H1 (cell line): ENCODE measurements at regions not wholly inside any gene's neighbourhood (a gene's known extent, or its start where the extent isn't known, plus 50 kb on each side); places are given as distances from the start of the nearest gene placed in this dataset.

Experiments used
- CTCF ChIA-PET: fragments of 300-600 bp; sonication (Branson Sonifier 250); formaldehyde crosslinking; loops from one replicate; lab custom pipeline; 2021; ENCODE audit not compliant: partially characterized antibody; lab: Charles Lee
- POLR2A ChIA-PET: fragments of 300-600 bp; sonication (Branson Sonifier 250); formaldehyde crosslinking; loops from one replicate; lab custom pipeline; 2021; ENCODE audit warnings: inconsistent platforms; ENCODE audit not compliant: partially characterized antibody; lab: Charles Lee
- DNase-seq, 2 experiments: peaks; one replicate each; pipeline versions ENCODE4 v3.0.0 to v3.0.0-alpha.2; 2010 to 2022; ENCODE audit warnings: low spot score in 2 of 2, low read depth in 1 of 2, mixed read lengths in 1 of 2
- FAIRE-seq: peaks from 2 replicates; lab custom pipeline; 2011; peaks lifted over from hg19 to GRCh38; lab: Jason Lieb, UNC
- H2AFZ ChIP-seq: 2 replicates; pipeline ENCODE4 v1.8.1; 2012; ENCODE audit warnings: low read length, inconsistent platforms
- H2AK5ac ChIP-seq: 2 replicates; pipeline ENCODE4 v1.6.1; 2013; ENCODE audit warnings: low read depth, low read length
- H2BK120ac ChIP-seq: replicated peaks from 2 replicates; pipeline ENCODE3; 2013; ENCODE audit warnings: low read depth, low read length, inconsistent platforms
- H2BK12ac ChIP-seq: 2 replicates; pipeline ENCODE4 v1.6.1; 2013; ENCODE audit warnings: low read depth, low read length
- H2BK15ac ChIP-seq: 2 replicates; pipeline ENCODE4 v1.6.1; 2013; ENCODE audit warnings: low read length
- H2BK20ac ChIP-seq: 2 replicates; pipeline ENCODE4 v1.6.1; 2013; ENCODE audit warnings: low read length
- H2BK5ac ChIP-seq: 2 replicates; pipeline ENCODE4 v1.6.1; 2013; ENCODE audit warnings: low read depth, low read length
- H3K14ac ChIP-seq: 2 replicates; pipeline ENCODE4 v1.6.1; 2013; ENCODE audit warnings: inconsistent platforms; ENCODE audit not compliant: insufficient read length
- H3K18ac ChIP-seq: 2 replicates; pipeline ENCODE4 v1.6.1; 2013; ENCODE audit warnings: low read length; ENCODE audit errors: extremely low read depth
- H3K23ac ChIP-seq: 2 replicates; pipeline ENCODE4 v1.6.1; 2013; ENCODE audit warnings: inconsistent platforms; ENCODE audit not compliant: insufficient read length
- H3K23me2 ChIP-seq: 2 replicates; pipeline ENCODE4 v1.6.1; 2013; ENCODE audit warnings: low read depth, low read length
- H3K27ac ChIP-seq: 2 replicates; pipeline ENCODE4 v1.6.1; 2011; ENCODE audit warnings: low read depth, low read length, inconsistent platforms
- H3K27me3 ChIP-seq, 4 experiments: replicated peaks in 1 of 4; 1 replicate in 1 of 4; 2 replicates in 3 of 4; pipeline versions ENCODE4 v1.6.1 to v1.8.1; 2011 to 2013; ENCODE audit warnings: low read length in 3 of 4, mild to moderate bottlenecking in 3 of 4, inconsistent platforms in 2 of 4, mixed read lengths in 2 of 4, moderate library complexity in 1 of 4; ENCODE audit not compliant: control insufficient read depth in 3 of 4, insufficient read depth in 3 of 4; ENCODE audit errors: extremely low read depth in 1 of 4
- H3K36me3 ChIP-seq, 4 experiments: 2 replicates each; pipeline versions ENCODE4 v1.6.1 to v1.8.1; 2011 to 2013; ENCODE audit warnings: mild to moderate bottlenecking in 4 of 4, low read length in 3 of 4, moderate library complexity in 2 of 4, control low read depth in 1 of 4, inconsistent platforms in 1 of 4; ENCODE audit not compliant: insufficient read depth in 4 of 4, control insufficient read depth in 2 of 4
- H3K4ac ChIP-seq: replicated peaks from 2 replicates; pipeline ENCODE3; 2013; ENCODE audit warnings: low read length, low read depth, mixed read lengths, inconsistent platforms; ENCODE audit not compliant: insufficient read length
- H3K4me1 ChIP-seq, 4 experiments: replicated peaks in 1 of 4; 1 replicate in 1 of 4; 2 replicates in 3 of 4; pipeline versions ENCODE4 v1.6.1 to v1.8.1; 2011 to 2013; ENCODE audit warnings: low read length in 3 of 4, inconsistent platforms in 2 of 4, mixed read lengths in 1 of 4; ENCODE audit not compliant: insufficient read depth in 4 of 4, control insufficient read depth in 3 of 4
- H3K4me2 ChIP-seq, 2 experiments: 2 replicates each; pipeline versions ENCODE4 v1.6.1 to v1.8.1; 2011 to 2013; ENCODE audit warnings: low read depth in 2 of 2, low read length in 2 of 2, control low read depth in 1 of 2, inconsistent platforms in 1 of 2, mild to moderate bottlenecking in 1 of 2; ENCODE audit not compliant: insufficient read depth in 1 of 2
- H3K4me3 ChIP-seq, 4 experiments: fragments of 200-600, 300-600 bp in 1 of 4; sonication (generic), shearing (Covaris generic), sonication (Bioruptor Twin) in 1 of 4; 2 replicates each; pipeline versions ENCODE4 v1.5.1 to v1.8.1; 2011 to 2016; ENCODE audit warnings: low read length in 4 of 4, low read depth in 3 of 4, control low read depth in 2 of 4, inconsistent platforms in 2 of 4, mild to moderate bottlenecking in 2 of 4, mixed read lengths in 1 of 4, moderate library complexity in 1 of 4; ENCODE audit not compliant: insufficient read depth in 2 of 4; ENCODE audit errors: extremely low read depth in 1 of 4
- H3K56ac ChIP-seq: replicated peaks from 2 replicates; pipeline ENCODE3; 2013; ENCODE audit warnings: low read depth, mild to moderate bottlenecking, mixed read lengths, low read length, inconsistent platforms; ENCODE audit not compliant: insufficient read length
- H3K79me1 ChIP-seq: 2 replicates; pipeline ENCODE4 v1.6.1; 2013; ENCODE audit warnings: low read depth, low read length, control low read depth
- H3K79me2 ChIP-seq, 2 experiments: 2 replicates each; pipeline versions ENCODE4 v1.6.1 to v1.8.1; 2012 to 2013; ENCODE audit warnings: low read length in 2 of 2, mild to moderate bottlenecking in 2 of 2, inconsistent platforms in 1 of 2; ENCODE audit not compliant: insufficient read depth in 2 of 2, control insufficient read depth in 1 of 2
- H3K9ac ChIP-seq, 4 experiments: replicated peaks in 1 of 4; 1 replicate in 1 of 4; 2 replicates in 3 of 4; pipeline versions ENCODE4 v1.6.1 to v1.8.1; 2011 to 2013; ENCODE audit warnings: low read depth in 3 of 4, low read length in 3 of 4, control low read depth in 2 of 4, mild to moderate bottlenecking in 2 of 4, moderate library complexity in 2 of 4, inconsistent platforms in 1 of 4; ENCODE audit errors: extremely low read depth in 1 of 4
- H3K9me3 ChIP-seq, 2 experiments: 2 replicates each; pipeline versions ENCODE4 v1.6.1 to v1.8.1; 2012 to 2013; ENCODE audit warnings: mild to moderate bottlenecking in 2 of 2, moderate library complexity in 2 of 2, control low read depth in 1 of 2, inconsistent platforms in 1 of 2, low read depth in 1 of 2, low read length in 1 of 2, mixed read lengths in 1 of 2; ENCODE audit not compliant: insufficient read depth in 2 of 2
- H4K20me1 ChIP-seq, 2 experiments: replicated peaks in 1 of 2; 2 replicates each; pipeline versions ENCODE3 to v1.8.1; 2011 to 2013; ENCODE audit warnings: inconsistent platforms in 2 of 2, low read length in 2 of 2, mild to moderate bottlenecking in 1 of 2; ENCODE audit not compliant: insufficient read depth in 2 of 2, control insufficient read depth in 1 of 2
- H4K5ac ChIP-seq: 2 replicates; pipeline ENCODE4 v1.6.1; 2013; ENCODE audit warnings: low read length, low read depth, mixed read lengths, inconsistent platforms; ENCODE audit not compliant: insufficient read length
- H4K8ac ChIP-seq: 2 replicates; pipeline ENCODE4 v1.8.0; 2013; ENCODE audit warnings: mild to moderate bottlenecking, moderate library complexity, low read length, inconsistent platforms; ENCODE audit not compliant: insufficient read depth; ENCODE audit errors: extremely low read depth
- H4K91ac ChIP-seq: replicated peaks from 2 replicates; pipeline ENCODE3; 2013; ENCODE audit warnings: low read length, mixed read lengths, inconsistent platforms; ENCODE audit not compliant: insufficient read length
- ASH2L ChIP-seq: fragments of 200-600, 300-600 bp; sonication (generic); IDR thresholded peaks from one replicate; pipeline ENCODE4 v1.7.1; 2017; ENCODE audit warnings: low read length
- CBX8 ChIP-seq: fragments of 300-800, 300-1000 bp; sonication (generic); IDR thresholded peaks from 2 replicates; pipeline ENCODE4 v1.7.1; 2016; ENCODE audit warnings: low read depth, low read length, borderline replicate concordance
- GABPA ChIP-seq: IDR thresholded peaks from 2 replicates; pipeline ENCODE4 v1.6.1; 2011; ENCODE audit warnings: mild to moderate bottlenecking, low read length, moderate library complexity, borderline replicate concordance; ENCODE audit not compliant: insufficient read depth
- KDM4A ChIP-seq: IDR thresholded peaks from one replicate; pipeline ENCODE4 v1.7.1; 2012; ENCODE audit warnings: low read depth, mild to moderate bottlenecking, moderate library complexity, low read length, inconsistent platforms; ENCODE audit not compliant: severe bottlenecking
- MAFK ChIP-seq: IDR thresholded peaks from 2 replicates; pipeline ENCODE4 v1.6.1; 2012; ENCODE audit warnings: low read depth, mild to moderate bottlenecking, improper control_type of control experiment, low read length
- NANOG ChIP-seq: IDR thresholded peaks from 2 replicates; pipeline ENCODE4 v1.6.1; 2011; ENCODE audit warnings: low read length, low read depth, mild to moderate bottlenecking, inconsistent platforms; ENCODE audit not compliant: insufficient read depth, poor library complexity, severe bottlenecking
- POLR2A ChIP-seq, 2 experiments: IDR thresholded peaks; 1 replicate in 1 of 2; 2 replicates in 1 of 2; pipeline ENCODE4 v1.6.1; 2011; ENCODE audit warnings: low read depth in 2 of 2, low read length in 2 of 2, mild to moderate bottlenecking in 2 of 2; ENCODE audit errors: control extremely low read depth in 1 of 2
- RBBP5 ChIP-seq: IDR thresholded peaks from 2 replicates; pipeline ENCODE4 v1.7.1; 2012; ENCODE audit warnings: low read depth, mild to moderate bottlenecking, inconsistent platforms, low read length, moderate library complexity, borderline replicate concordance
- RFX5 ChIP-seq: IDR thresholded peaks from 2 replicates; pipeline ENCODE4 v1.6.1; 2011; ENCODE audit warnings: low read depth, low read length, improper control_type of control experiment, borderline replicate concordance
- TBP ChIP-seq: IDR thresholded peaks from 2 replicates; pipeline ENCODE4 v1.6.1; 2011; ENCODE audit warnings: low read depth, low read length, improper control_type of control experiment
- TCF12 ChIP-seq: IDR thresholded peaks from 2 replicates; pipeline ENCODE4 v1.6.1; 2011; ENCODE audit warnings: low read depth, mild to moderate bottlenecking, low read length
- WGBS, 2 experiments: shearing (Covaris generic) in 1 of 2; methylation state at CpG; one replicate each; pipeline versions ENCODE4 v1.1.6 to v1.1.7; 2013 to 2015; ENCODE audit warnings: low lambda C conversion rate in 2 of 2, mixed read lengths in 2 of 2, inconsistent platforms in 1 of 2, low coverage in 1 of 2, missing lambda C conversion rate in 1 of 2; ENCODE audit not compliant: insufficient replicate concordance in 2 of 2, insufficient coverage in 1 of 2, insufficient read length in 1 of 2; ENCODE audit errors: extremely low coverage in 1 of 2, missing lambda C conversion rate in 1 of 2; 5-methylcytosine and 5-hydroxymethylcytosine counted together

DNA sequence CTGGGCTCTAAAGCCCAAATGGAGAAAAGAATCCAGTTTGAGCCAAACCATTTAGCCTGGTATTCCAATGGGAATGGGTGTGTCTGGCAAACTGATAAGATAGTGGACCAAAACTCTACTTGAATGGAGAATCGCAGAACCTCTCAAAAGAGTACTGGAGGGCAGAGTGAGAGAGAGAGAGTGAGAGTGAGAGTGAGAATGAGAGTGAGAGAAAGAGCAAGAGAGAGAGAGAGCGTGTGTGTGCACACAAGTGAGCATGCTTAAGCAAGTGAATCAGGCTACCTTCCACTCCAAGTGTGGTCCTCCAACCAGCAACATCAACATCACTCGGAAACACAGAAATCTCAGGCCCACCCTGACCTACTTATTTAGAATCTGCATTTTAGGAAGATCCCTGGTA lies 58.8 kb downstream of the UQCRFS1 start:
- H3K27me3 ChIP-seq: no peaks in the 10 kb centered on the region
- no peak overlapping the region for H3K4me3 ChIP-seq
- no peak for FAIRE-seq
- POLR2A ChIA-PET: no interaction called here
- no peak for DNase-seq
- no peak overlapping the region for H4K91ac ChIP-seq
- no peak overlapping the region for H2BK120ac ChIP-seq
- no peak overlapping the region for H2BK20ac ChIP-seq
- no peaks in the 10 kb centered on the region for H3K23me2 ChIP-seq
- H2BK5ac ChIP-seq: no peak overlapping the region
- H2AFZ ChIP-seq: no peak overlapping the region
- H2BK15ac ChIP-seq: no peak overlapping the region
- H3K4ac ChIP-seq: no peak overlapping the region
- no peak overlapping the region for H4K5ac ChIP-seq
- H3K27ac ChIP-seq: no peak overlapping the region
- no peak overlapping the region for H3K14ac ChIP-seq
- no peak for TF ChIP-seq POLR2A (IDR thresholded peaks at IDR 0.05; ENCODE audit: control extremely low read depth in 1 of 2, low read depth in 2 of 2, low read length in 2 of 2)
- no peak for TF ChIP-seq NANOG
- TF ChIP-seq CBX8: no peak
- TF ChIP-seq ASH2L: no peak
- no peak for TF ChIP-seq RFX5
- TF ChIP-seq TBP: no peak
- no peak for TF ChIP-seq RBBP5
- no peak for TF ChIP-seq TCF12
- TF ChIP-seq MAFK: no peak
- no peak for TF ChIP-seq KDM4A
- TF ChIP-seq GABPA: no peak
- H3K36me3 ChIP-seq: no peaks in the 10 kb centered on the region
- H3K9me3 ChIP-seq: peaks cover 0 to 4% of the 10 kb centered on the region in 2 experiments; a peak in 1 of 4 replicates
- H4K20me1 ChIP-seq: no peaks in the 10 kb centered on the region
- no peak overlapping the region for H3K18ac ChIP-seq
- H3K79me1 ChIP-seq: no peaks in the 10 kb centered on the region
- no peaks in the 10 kb centered on the region for H3K79me2 ChIP-seq
- CTCF ChIA-PET: no interaction called here
- WGBS, 2 experiments: 64% methylated on average over 3 of the region's 3 CpGs; no CpG with 5 or more reads in 1 of the 2 experiments
- no peak overlapping the region for H2BK12ac ChIP-seq
- H3K4me1 ChIP-seq: no peaks in the 10 kb centered on the region
- no peak overlapping the region for H3K23ac ChIP-seq
- H2AK5ac ChIP-seq: no peak overlapping the region
- no peak overlapping the region for H3K56ac ChIP-seq
- H4K8ac ChIP-seq: no peak overlapping the region
- H3K9ac ChIP-seq: no peak overlapping the region
- H3K4me2 ChIP-seq: no peak overlapping the region
